NCI-H510A (cell line): ENCODE measurements at regions not wholly inside any gene's neighbourhood (a gene's known extent, or its start where the extent isn't known, plus 50 kb on each side); places are given as distances from the start of the nearest gene placed in this dataset.

ENCODE experiments used
- DNase-seq: peaks from one replicate; lab custom pipeline; 2025; lab: John Stamatoyannopoulos, UW

GRCh38 chr4:20353646-20354045, 101.9 kb downstream of the SLIT2 start:
- no peak for DNase-seq

- DNase-seq: no peak
Observed at GRCh38 chr4:20354120-20354519, 102.4 kb downstream of the SLIT2 start.

- DNase-seq: peak; percentile 16
Observed at GRCh38 chr4:20356565-20356964, 104.9 kb downstream of the SLIT2 start.

- no peak for DNase-seq
Observed at GRCh38 chr4:20358110-20358509, 106.4 kb downstream of the SLIT2 start.

GRCh38 chr4:20359692-20360091, 108.0 kb downstream of the SLIT2 start:
- DNase-seq: no peak

GRCh38 chr4:20362148-20362547, 110.4 kb downstream of the SLIT2 start:
- no peak for DNase-seq

- no peak for DNase-seq
Observed at GRCh38 chr4:20364969-20365368, 113.3 kb downstream of the SLIT2 start.

GRCh38 chr4:20367446-20367845, 115.7 kb downstream of the SLIT2 start:
- no peak for DNase-seq

- DNase-seq: no peak
Observed at GRCh38 chr4:20368926-20369325, 117.2 kb downstream of the SLIT2 start.

GRCh38 chr4:20370274-20370673, 118.6 kb downstream of the SLIT2 start:
- no peak for DNase-seq

GRCh38 chr4:20376070-20376469, 124.4 kb downstream of the SLIT2 start:
- no peak for DNase-seq

GRCh38 chr4:20378181-20378580, 126.5 kb downstream of the SLIT2 start:
- DNase-seq: no peak

- no peak for DNase-seq
Observed at GRCh38 chr4:20381005-20381404, 129.3 kb downstream of the SLIT2 start.

- no peak for DNase-seq
Observed at GRCh38 chr4:20383283-20383682, 131.6 kb downstream of the SLIT2 start.

- DNase-seq: no peak
Observed at GRCh38 chr4:20383969-20384368, 132.3 kb downstream of the SLIT2 start.

GRCh38 chr4:20384456-20384855, 132.8 kb downstream of the SLIT2 start:
- no peak for DNase-seq

- DNase-seq: no peak
Observed at GRCh38 chr4:20386001-20386740, 134.5 kb downstream of the SLIT2 start.

- DNase-seq: no peak
Observed at GRCh38 chr4:20386906-20387305, 135.2 kb downstream of the SLIT2 start.

- DNase-seq: no peak
Observed at GRCh38 chr4:20391198-20391597, 139.5 kb downstream of the SLIT2 start.

- DNase-seq: no peak
Observed at GRCh38 chr4:20391912-20392311, 140.2 kb downstream of the SLIT2 start.

- no peak for DNase-seq
Observed at GRCh38 chr4:20393486-20394100, 141.9 kb downstream of the SLIT2 start.

- DNase-seq: no peak
Observed at GRCh38 chr4:20394512-20394911, 142.8 kb downstream of the SLIT2 start.

- no peak for DNase-seq
Observed at GRCh38 chr4:20395160-20395773, 143.6 kb downstream of the SLIT2 start.
